Small intestine (tissue), 7 donors: ENCODE measurements at regions not wholly inside any gene's neighbourhood (a gene's known extent, or its start where the extent isn't known, plus 50 kb on each side); places are given as distances from the start of the nearest gene placed in this dataset.

ENCODE experiments used
- DNase-seq, 2 donors: peaks; one replicate each; pipeline versions ENCODE4 v3.0.0 to v3.0.0-alpha.2; 2013
- FAIRE-seq: peaks from 2 replicates; lab custom pipeline; 2012; peaks lifted over from hg19 to GRCh38; lab: Jason Lieb, UNC
- H3K27ac ChIP-seq, 3 donors: one replicate each; pipeline ENCODE4 v1.5.1; 2013; ENCODE audit warnings: low read length in 2 of 3, mild to moderate bottlenecking in 2 of 3, control low read depth in 1 of 3, inconsistent platforms in 1 of 3, low read depth in 1 of 3, moderate library complexity in 1 of 3
- H3K27me3 ChIP-seq, 3 donors: one replicate each; pipeline ENCODE4 v1.6.1; 2013; ENCODE audit warnings: low read length in 3 of 3, inconsistent platforms in 1 of 3; ENCODE audit not compliant: control insufficient read depth in 3 of 3, insufficient read depth in 3 of 3
- H3K36me3 ChIP-seq, 3 donors: one replicate each; pipeline ENCODE4 v1.6.1; 2013; ENCODE audit warnings: low read length in 3 of 3, inconsistent platforms in 1 of 3, low read depth in 1 of 3, mild to moderate bottlenecking in 1 of 3, moderate library complexity in 1 of 3; ENCODE audit not compliant: control insufficient read depth in 3 of 3, insufficient read depth in 2 of 3
- H3K4me1 ChIP-seq, 3 donors: one replicate each; pipeline ENCODE4 v1.6.1; 2013; ENCODE audit warnings: low read length in 2 of 3, inconsistent platforms in 1 of 3, low read depth in 1 of 3, mild to moderate bottlenecking in 1 of 3, moderate library complexity in 1 of 3; ENCODE audit not compliant: control insufficient read depth in 3 of 3, insufficient read depth in 2 of 3
- H3K4me3 ChIP-seq, 3 donors: one replicate each; pipeline ENCODE4 v1.5.1; 2013; ENCODE audit warnings: low read length in 3 of 3, control low read depth in 1 of 3, inconsistent platforms in 1 of 3, low read depth in 1 of 3, mild to moderate bottlenecking in 1 of 3, moderate library complexity in 1 of 3
- H3K9me3 ChIP-seq, 2 donors: one replicate each; pipeline ENCODE4 v1.6.1; 2013; ENCODE audit warnings: low read depth in 1 of 2, low read length in 1 of 2; ENCODE audit not compliant: control insufficient read depth in 2 of 2, insufficient read depth in 1 of 2
- WGBS, 3 donors: extraction: QIAGEN DNeasy Blood & Tissue Kit; methylation state at CpG; one replicate each; pipeline ENCODE4 v1.1.7; 2013; 5-methylcytosine and 5-hydroxymethylcytosine counted together
- donor health status: healthy with polysubstance abuse.
- donor health status: control.
- donor health status: control.
- donor health status: Bipolar disorder and iron deficiency.
- donor health status: healthy.

DNA sequence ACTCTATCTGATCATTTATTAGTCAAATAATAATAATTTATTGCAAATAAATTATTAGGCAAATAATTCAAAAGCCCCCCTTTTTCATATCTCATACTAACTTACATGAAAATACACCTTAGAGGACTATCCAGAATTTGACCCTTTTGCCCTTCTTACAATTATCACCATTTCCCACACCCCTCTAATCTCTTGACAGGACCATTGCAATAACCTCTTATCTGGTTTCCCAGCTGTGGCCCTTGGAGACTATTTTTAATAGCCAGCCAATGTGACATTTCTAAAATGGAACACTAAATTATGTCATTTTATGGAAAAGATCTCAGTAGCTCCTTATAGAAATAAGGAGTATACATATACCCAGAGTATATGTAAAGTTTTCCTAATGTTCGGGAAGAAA lies 588.4 kb upstream of the COX7C start:
- FAIRE-seq (no peak), DNase-seq (no peak)
- Histone ChIP-seq H3K36me3 (no peaks in the 10 kb centered on the region), H3K9me3 (no peaks in the 10 kb centered on the region), H3K27me3 (no peaks in the 10 kb centered on the region), H3K4me1 (no peaks in the 10 kb centered on the region), H3K4me3 (no peak overlapping the region), H3K27ac (no peak overlapping the region)
- 88 to 96% (median 93%) methylated on average over 1 of the region's 1 CpG for WGBS, 3 donors

DNA sequence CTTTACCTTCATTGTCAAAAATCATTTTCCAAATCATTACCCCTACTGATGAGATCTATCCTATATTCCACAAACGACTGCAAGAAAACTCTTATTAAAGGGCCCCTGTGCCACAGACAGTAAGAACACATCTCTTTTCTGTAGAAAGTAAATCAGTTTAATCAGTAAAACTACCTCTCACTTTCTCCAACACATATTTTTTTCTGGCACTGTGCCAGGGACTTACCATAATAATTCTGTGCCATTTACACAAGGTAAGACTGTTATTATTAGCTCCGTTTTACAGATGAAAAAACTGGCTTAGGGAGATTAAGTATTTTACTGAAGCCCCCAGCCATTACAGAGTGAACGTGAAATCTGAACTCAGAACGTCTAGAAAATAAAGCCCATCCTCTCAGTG lies 587.0 kb upstream of the COX7C start:
- no peaks in the 10 kb centered on the region for H3K4me1 ChIP-seq
- FAIRE-seq (no peak), DNase-seq (no peak)
- no peaks in the 10 kb centered on the region for H3K27me3 ChIP-seq
- H3K27ac ChIP-seq: no peak overlapping the region
- no peak overlapping the region for H3K4me3 ChIP-seq
- no peaks in the 10 kb centered on the region for H3K36me3 ChIP-seq
- 59 to 70% (median 69%) methylated on average over 4 of the region's 4 CpGs for WGBS, 3 donors
- H3K9me3 ChIP-seq: no peaks in the 10 kb centered on the region

DNA sequence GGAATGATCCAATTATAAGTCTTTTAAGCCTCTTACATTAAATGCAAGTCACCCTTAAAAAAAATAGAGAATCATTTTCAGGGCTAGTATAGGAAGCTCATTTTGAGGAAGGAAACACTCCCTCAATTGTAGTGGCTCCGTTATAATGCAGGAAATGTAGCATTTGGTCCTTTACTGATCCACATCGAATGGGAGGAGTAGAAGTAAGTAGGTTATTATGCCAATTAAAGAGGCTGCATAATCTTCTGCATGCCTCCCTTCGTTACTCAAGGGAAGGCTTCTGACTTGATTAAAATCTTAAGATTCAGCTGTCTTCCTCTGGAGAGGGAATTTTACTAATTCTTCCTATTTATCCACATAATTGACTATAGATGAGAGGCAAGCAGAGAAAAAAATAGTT lies 579.2 kb upstream of the COX7C start:
- no peak overlapping the region for H3K27ac ChIP-seq
- H3K36me3 ChIP-seq: no peaks in the 10 kb centered on the region
- 49 to 63% (median 51%) methylated on average over 3 of the region's 3 CpGs for WGBS, 3 donors
- no peaks in the 10 kb centered on the region for H3K27me3 ChIP-seq
- H3K9me3 ChIP-seq: no peaks in the 10 kb centered on the region
- DNase-seq: no peak
- no peak for FAIRE-seq
- no peaks in the 10 kb centered on the region for H3K4me1 ChIP-seq
- no peak overlapping the region for H3K4me3 ChIP-seq

DNA sequence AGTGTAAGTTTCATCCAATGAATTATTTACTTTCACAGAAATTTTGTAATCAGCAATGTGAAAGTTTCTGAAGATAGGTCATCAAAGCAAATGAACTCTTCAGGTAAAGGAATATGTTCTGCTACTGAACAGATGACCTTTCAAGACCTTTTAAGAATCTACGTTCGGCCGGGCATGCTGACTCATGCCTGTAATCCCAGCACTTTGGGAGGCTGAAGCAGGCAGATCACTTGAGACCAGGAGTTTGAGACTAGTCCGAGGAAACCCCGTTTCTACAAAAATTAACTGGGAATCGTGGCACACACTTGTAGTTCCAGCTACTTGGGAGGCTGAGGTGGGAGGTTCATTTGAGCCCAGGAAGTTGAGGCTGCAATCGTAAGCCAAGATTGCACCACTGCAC lies 578.4 kb upstream of the COX7C start:
- FAIRE-seq (no peak), DNase-seq (no peak)
- 78 to 80% (median 80%) methylated on average over 7 of the region's 7 CpGs for WGBS, 3 donors
- Histone ChIP-seq H3K27ac (no peak overlapping the region), H3K36me3 (no peaks in the 10 kb centered on the region), H3K27me3 (no peaks in the 10 kb centered on the region), H3K9me3 (no peaks in the 10 kb centered on the region), H3K4me3 (no peak overlapping the region), H3K4me1 (no peaks in the 10 kb centered on the region)

DNA sequence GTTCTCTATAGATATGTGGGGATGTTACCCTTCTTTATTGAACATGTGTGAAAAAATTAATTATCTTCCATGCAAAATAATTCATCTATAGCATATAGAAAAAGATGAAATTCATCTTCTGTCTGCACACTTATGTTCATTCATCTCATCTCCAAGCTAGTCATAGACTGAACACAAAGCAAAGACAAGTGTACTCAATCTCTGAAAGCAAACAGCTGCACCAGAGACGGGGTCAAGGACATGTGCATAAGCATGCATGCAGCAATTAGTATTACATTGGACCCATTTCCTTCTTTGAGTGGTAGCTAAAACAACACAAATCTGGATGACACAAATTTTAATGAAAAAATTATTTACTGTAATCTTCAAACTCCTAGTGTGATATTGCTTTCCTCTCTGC lies 547.0 kb upstream of the COX7C start:
- FAIRE-seq (no peak), DNase-seq (no peak)
- Histone ChIP-seq H3K27ac (no peak overlapping the region), H3K4me3 (no peak overlapping the region), H3K36me3 (no peaks in the 10 kb centered on the region), H3K27me3 (no peaks in the 10 kb centered on the region), H3K9me3 (no peaks in the 10 kb centered on the region), H3K4me1 (no peaks in the 10 kb centered on the region)
- 44 to 54% (median 47%) methylated on average over 1 of the region's 1 CpG for WGBS, 3 donors

DNA sequence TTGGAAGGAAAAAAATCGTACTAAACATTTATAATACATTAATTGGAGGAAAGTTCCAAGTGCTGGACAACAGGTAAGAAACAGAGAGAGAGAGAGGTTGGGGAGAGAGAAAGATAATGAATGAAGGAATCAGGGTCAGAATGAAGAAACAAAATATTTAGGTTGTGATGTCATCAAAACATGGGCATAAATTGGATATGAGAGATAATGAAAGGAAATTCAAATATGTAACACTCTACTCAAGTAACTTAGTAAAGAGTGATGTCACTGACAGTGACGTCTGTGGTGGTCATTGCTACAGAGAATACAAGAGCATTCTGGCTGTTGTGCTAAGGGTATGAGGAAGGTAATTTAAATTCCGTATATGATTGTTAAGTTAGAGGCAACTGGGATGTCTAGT lies 543.4 kb upstream of the COX7C start:
- DNase-seq: no peak
- no peak for FAIRE-seq
- WGBS, 3 donors: 56 to 72% (median 71%) methylated on average over 3 of the region's 3 CpGs

DNA sequence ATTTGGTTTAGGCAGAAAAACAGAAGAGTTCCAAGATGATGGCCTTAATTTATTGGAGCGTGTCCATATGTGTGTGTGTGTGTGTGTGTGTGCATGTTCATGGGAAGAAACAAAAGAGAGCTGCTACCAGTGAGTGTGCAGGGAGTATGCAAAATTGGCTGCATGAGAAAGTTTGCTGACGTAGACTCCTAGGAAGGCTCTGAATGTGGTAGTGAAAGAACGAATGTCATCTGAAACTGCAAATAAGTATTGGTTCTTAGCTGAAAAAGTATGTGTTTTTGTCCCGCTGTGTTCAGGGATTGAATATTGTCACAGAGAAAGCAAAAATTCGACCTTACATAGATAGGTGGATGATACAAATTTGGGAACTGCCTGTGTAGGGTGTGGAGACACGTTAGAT lies 542.6 kb upstream of the COX7C start:
- H3K9me3 ChIP-seq: no peaks in the 10 kb centered on the region
- DNase-seq (no peak), FAIRE-seq (no peak)
- WGBS, 3 donors: 66 to 76% (median 70%) methylated on average over 6 of the region's 6 CpGs
- no peaks in the 10 kb centered on the region for H3K36me3 ChIP-seq
- H3K4me3 ChIP-seq: no peak overlapping the region
- H3K4me1 ChIP-seq: no peaks in the 10 kb centered on the region
- H3K27ac ChIP-seq: no peak overlapping the region
- no peaks in the 10 kb centered on the region for H3K27me3 ChIP-seq

More for the DNA sequence above, 543.4 kb upstream of the COX7C start:
- Histone ChIP-seq H3K4me3 (no peak overlapping the region), H3K27me3 (no peaks in the 10 kb centered on the region), H3K36me3 (no peaks in the 10 kb centered on the region), H3K4me1 (no peaks in the 10 kb centered on the region), H3K27ac (no peak overlapping the region), H3K9me3 (no peaks in the 10 kb centered on the region)

DNA sequence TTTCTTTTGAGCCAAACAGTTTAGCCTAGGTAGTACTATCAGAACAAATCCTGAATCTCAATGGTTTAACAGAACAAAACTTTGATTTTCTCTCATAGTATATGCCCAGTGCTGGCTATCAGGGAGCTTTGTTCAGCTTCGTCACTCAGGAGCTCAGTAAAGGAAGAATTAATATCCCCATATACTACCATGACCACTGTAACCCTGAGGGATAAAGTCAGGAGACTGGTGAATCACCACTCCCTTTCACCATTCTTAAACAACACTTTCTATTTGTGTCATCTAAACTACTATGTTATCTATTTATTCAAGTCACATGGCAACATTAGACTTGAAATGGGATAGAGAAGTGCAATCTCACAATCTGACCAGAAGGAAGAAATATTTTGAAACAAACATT lies 522.6 kb upstream of the COX7C start:
- no peak for DNase-seq
- Histone ChIP-seq H3K4me1 (no peaks in the 10 kb centered on the region), H3K27me3 (no peaks in the 10 kb centered on the region), H3K36me3 (no peaks in the 10 kb centered on the region), H3K4me3 (no peak overlapping the region), H3K9me3 (no peaks in the 10 kb centered on the region), H3K27ac (no peak overlapping the region)
- no peak for FAIRE-seq
- 61 to 83% (median 82%) methylated on average over 1 of the region's 1 CpG for WGBS, 3 donors

DNA sequence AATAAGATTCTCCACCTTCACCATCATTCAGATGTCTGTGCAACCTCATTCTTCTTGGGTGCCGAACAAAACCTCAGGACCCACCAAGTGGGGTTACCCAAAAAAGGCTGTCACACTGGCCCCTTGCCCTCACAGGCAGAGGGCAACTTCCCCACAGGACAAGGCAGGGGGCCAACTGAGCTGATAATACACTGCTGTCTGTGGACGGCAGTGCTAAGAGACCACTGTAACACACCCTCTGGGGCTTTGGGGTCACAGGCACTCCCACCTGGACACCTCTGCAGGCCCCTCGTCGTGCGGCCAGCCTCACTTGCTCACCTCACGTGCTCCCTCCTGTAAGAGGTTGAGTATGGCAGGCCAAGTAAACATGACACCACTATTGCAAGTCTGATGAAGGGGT lies 515.8 kb upstream of the COX7C start:
- DNase-seq (no peak), FAIRE-seq (no peak)

More for the DNA sequence above, 515.8 kb upstream of the COX7C start:
- Histone ChIP-seq H3K4me3 (no peak overlapping the region), H3K27me3 (no peaks in the 10 kb centered on the region), H3K4me1 (no peaks in the 10 kb centered on the region), H3K9me3 (no peaks in the 10 kb centered on the region), H3K36me3 (no peaks in the 10 kb centered on the region), H3K27ac (no peak overlapping the region)
- WGBS, 3 donors: 72 to 83% (median 82%) methylated on average over 6 of the region's 6 CpGs
